ENCODE measurements at regions not wholly inside any gene's neighbourhood (a gene's known extent, or its start where the extent isn't known, plus 50 kb on each side); places are given as distances from the start of the nearest gene placed in this dataset.
"Not testable (repeated sequence)": the region's sequence is repeated elsewhere in the genome, so short reads cannot be mapped to it uniquely, and the experiment has no call there.

GRCh38 chr11:91295591-91295990 lies 929.0 kb upstream of the FAT3 start:
- DNase-seq, result peak; percentile 37

GRCh38 chr11:91293119-91293518 lies 931.5 kb upstream of the FAT3 start:
- no peak for DNase-seq

GRCh38 chr11:91272089-91272488 lies 952.5 kb upstream of the FAT3 start:
- no peak for DNase-seq

- DNase-seq, result not testable (repeated sequence)
These were observed 955.9 kb upstream of the FAT3 start for GRCh38 chr11:91268512-91269295.

GRCh38 chr11:91265946-91266345 lies 958.7 kb upstream of the FAT3 start:
- peak; percentile 28 for DNase-seq

GRCh38 chr11:91264481-91264880 lies 960.1 kb upstream of the FAT3 start:
- no peak for DNase-seq

- no peak for DNase-seq
These were observed 960.9 kb upstream of the FAT3 start for GRCh38 chr11:91263496-91264365.

GRCh38 chr11:91261513-91261912 lies 963.1 kb upstream of the FAT3 start:
- DNase-seq, result no peak

GRCh38 chr11:91258876-91259275 lies 965.7 kb upstream of the FAT3 start:
- DNase-seq, result peak; percentile 42

- peak; percentile 82 for DNase-seq
These were observed 967.0 kb upstream of the FAT3 start for GRCh38 chr11:91257667-91258066.

GRCh38 chr11:91248199-91248807 lies 976.3 kb upstream of the FAT3 start:
- DNase-seq, result peak; percentile 57

GRCh38 chr11:91247009-91247735 lies 977.4 kb upstream of the FAT3 start:
- no peak for DNase-seq

GRCh38 chr11:91244912-91245311 lies 979.7 kb upstream of the FAT3 start:
- DNase-seq, result no peak

- peak; percentile 60 for DNase-seq
These were observed 981.0 kb upstream of the FAT3 start for GRCh38 chr11:91243630-91244029.

- peak; percentile 66 for DNase-seq
These were observed 981.6 kb upstream of the FAT3 start for GRCh38 chr11:91243051-91243450.

GRCh38 chr11:91241226-91241625 lies 983.4 kb upstream of the FAT3 start:
- DNase-seq, result no peak

- no peak for DNase-seq
These were observed 985.3 kb upstream of the FAT3 start for GRCh38 chr11:91239359-91239758.

GRCh38 chr11:91231226-91231625 lies 993.4 kb upstream of the FAT3 start:
- DNase-seq, result peak; percentile 48

GRCh38 chr11:91230647-91231046 lies 994.0 kb upstream of the FAT3 start:
- DNase-seq, result no peak

GRCh38 chr11:91222830-91223229 lies 1000.0 kb upstream of the CHORDC1 start:
- no peak for DNase-seq

- DNase-seq, result peak; percentile 70
These were observed 997.8 kb upstream of the CHORDC1 start for GRCh38 chr11:91220476-91221202.

- DNase-seq, result peak; percentile 68
These were observed 996.7 kb upstream of the CHORDC1 start for GRCh38 chr11:91219535-91219934.

All from fibroblast of skin of right quadriceps (primary cell).